B cell (primary cell): ENCODE measurements at regions not wholly inside any gene's neighbourhood (a gene's known extent, or its start where the extent isn't known, plus 50 kb on each side); places are given as distances from the start of the nearest gene placed in this dataset.

Source experiments
- ATAC-seq: fragments of 200-7000 bp; cut with Tn5 transposase; one replicate; pipeline ENCODE4 v1.10.0; 2021; ENCODE audit warnings: low read depth, mild to moderate bottlenecking, moderate number of reproducible peaks, moderate library complexity
- CTCF ChIA-PET: fragments of 350-600 bp; sonication (Branson Sonifier 250); formaldehyde crosslinking; loops from one replicate; lab custom pipeline; 2021; ENCODE audit warnings: antibody characterized with exemption, inconsistent platforms; lab: Charles Lee
- POLR2A ChIA-PET: fragments of 350-600 bp; sonication (Branson Sonifier 250); formaldehyde crosslinking; loops from one replicate; lab custom pipeline; 2021; ENCODE audit warnings: antibody characterized with exemption; lab: Charles Lee
- DNase-seq: peaks from one replicate; pipeline ENCODE4 v3.0.0; 2013
- H2AFZ ChIP-seq: 2 replicates; pipeline ENCODE4 v1.6.1; 2012; ENCODE audit warnings: mild to moderate bottlenecking, low read depth, low read length; ENCODE audit not compliant: insufficient read depth, poor library complexity, severe bottlenecking
- H3K27ac ChIP-seq, 2 donors: 1 replicate in 1 of 2; 2 replicates in 1 of 2; pipeline ENCODE4 v1.5.1; 2012 to 2013; ENCODE audit warnings: low read length in 2 of 2, mild to moderate bottlenecking in 2 of 2, moderate library complexity in 1 of 2
- H3K27me3 ChIP-seq, 4 experiments: fragments of 200-600 bp in 1 of 4; sonication (generic) in 1 of 4; replicated peaks in 1 of 4; 1 replicate in 2 of 4; 2 replicates in 2 of 4; pipeline versions ENCODE4 v1.6.1 to v1.7.0; 2013 to 2016; ENCODE audit warnings: low read length in 3 of 4, mild to moderate bottlenecking in 2 of 4, mixed read lengths in 1 of 4, moderate library complexity in 1 of 4; ENCODE audit not compliant: insufficient read depth in 4 of 4, control insufficient read depth in 3 of 4; ENCODE audit errors: control extremely low read depth in 1 of 4
- H3K36me3 ChIP-seq, 2 experiments: replicated peaks in 1 of 2; 1 replicate in 1 of 2; 2 replicates in 1 of 2; pipeline versions ENCODE4 v1.6.1 to v1.7.1; 2013; ENCODE audit warnings: low read length in 1 of 2; ENCODE audit not compliant: insufficient read depth in 2 of 2, control insufficient read depth in 1 of 2; ENCODE audit errors: control extremely low read depth in 1 of 2, extremely low read depth in 1 of 2
- H3K4me1 ChIP-seq, 2 donors: fragments of 200-600 bp in 1 of 2; sonication (generic) in 1 of 2; 1 replicate in 1 of 2; 2 replicates in 1 of 2; pipeline versions ENCODE4 v1.5.1 to v1.6.1; 2013 to 2017; ENCODE audit warnings: low read length in 2 of 2; ENCODE audit not compliant: control insufficient read depth in 2 of 2, insufficient read depth in 2 of 2
- H3K4me2 ChIP-seq: replicated peaks from 2 replicates; pipeline ENCODE3; 2012; ENCODE audit warnings: mild to moderate bottlenecking, low read depth, low read length; ENCODE audit not compliant: poor library complexity, severe bottlenecking
- H3K4me3 ChIP-seq, 5 experiments: fragments of 200-600 bp in 1 of 5; sonication (generic) in 1 of 5; 1 replicate in 3 of 5; 2 replicates in 2 of 5; pipeline versions ENCODE4 v1.5.1 to v1.7.0; 2011 to 2016; ENCODE audit warnings: low read length in 4 of 5, mild to moderate bottlenecking in 4 of 5, low read depth in 2 of 5, control low read depth in 1 of 5, moderate library complexity in 1 of 5; ENCODE audit not compliant: insufficient read depth in 1 of 5; ENCODE audit errors: control extremely low read depth in 1 of 5, extremely low read depth in 1 of 5
- H3K79me2 ChIP-seq: fragments of 200-600 bp; sonication (generic); one replicate; pipeline ENCODE4 v1.6.0; 2016; ENCODE audit warnings: low read length; ENCODE audit not compliant: control insufficient read depth, insufficient read depth
- H3K9ac ChIP-seq: fragments of 200-600 bp; sonication (generic); 2 replicates; pipeline ENCODE4 v1.6.1; 2017; ENCODE audit warnings: mild to moderate bottlenecking, low read length, moderate library complexity
- H3K9me3 ChIP-seq, 3 donors: one replicate each; pipeline versions ENCODE4 v1.6.1 to v1.7.1; 2013; ENCODE audit warnings: low read length in 2 of 3; ENCODE audit not compliant: control insufficient read depth in 2 of 3, insufficient read depth in 1 of 3; ENCODE audit errors: control extremely low read depth in 1 of 3
- H4K20me1 ChIP-seq: 2 replicates; pipeline ENCODE4 v1.6.0; 2012; ENCODE audit warnings: mild to moderate bottlenecking, low read length; ENCODE audit not compliant: insufficient read depth, control insufficient read depth, poor library complexity, severe bottlenecking
- H3K27ac Mint-ChIP-seq: one replicate; pipeline ENCODE4 v1.8.0; 2021; ENCODE audit warnings: mixed read lengths
- H3K27me3 Mint-ChIP-seq: one replicate; pipeline ENCODE4 v1.8.0; 2021; ENCODE audit warnings: mixed read lengths
- H3K4me1 Mint-ChIP-seq: one replicate; pipeline ENCODE4 v1.8.0; 2021; ENCODE audit warnings: mixed read lengths
- H3K4me3 Mint-ChIP-seq: one replicate; pipeline ENCODE4 v1.8.0; 2021; ENCODE audit warnings: mixed read lengths
- H3K9me3 Mint-ChIP-seq: one replicate; pipeline ENCODE4 v1.8.0; 2022; ENCODE audit warnings: mixed read lengths; ENCODE audit not compliant: insufficient read depth
- CTCF ChIP-seq: fragments of 200-600 bp; IDR thresholded peaks from one replicate; pipeline ENCODE4 v1.8.0; 2022; ENCODE audit warnings: antibody characterized with exemption, mild to moderate bottlenecking
- EZH2 ChIP-seq: IDR thresholded peaks from 2 replicates; pipeline ENCODE4 v1.6.1; 2012; ENCODE audit warnings: borderline replicate concordance, low read depth, mild to moderate bottlenecking, moderate library complexity, low read length; ENCODE audit not compliant: insufficient read depth, poor library complexity, severe bottlenecking
- WGBS: methylation state at CpG from one replicate; pipeline ENCODE4 v1.1.5; 2013; ENCODE audit warnings: missing lambda C conversion rate; ENCODE audit not compliant: insufficient coverage; 5-methylcytosine and 5-hydroxymethylcytosine counted together
- intact Hi-C: fragments of 100-400 bp; cut with micrococcal nuclease; formaldehyde crosslinking; loops from one replicate; pipeline ENCODE4 v1.10.0; 2022

- intact Hi-C loops: no loop called here
Observed at GRCh38 chr3:103937094-103937493, 1429.6 kb upstream of the ALCAM start.

GRCh38 chr3:103947062-103947461, 1419.6 kb upstream of the ALCAM start:
- Histone ChIP-seq H3K9ac (no peak overlapping the region), H3K36me3 (no peaks in the 10 kb centered on the region), H3K27ac (no peak overlapping the region), H3K4me3 (no peak overlapping the region), H3K9me3 (no peaks in the 10 kb centered on the region), H3K4me2 (no peak overlapping the region), H3K27me3 (no peaks in the 10 kb centered on the region), H3K79me2 (no peaks in the 10 kb centered on the region), H4K20me1 (no peaks in the 10 kb centered on the region), H2AFZ (no peak overlapping the region), H3K4me1 (no peaks in the 10 kb centered on the region)
- H3K9me3 Mint-ChIP-seq: no peaks in the 10 kb centered on the region
- no peak overlapping the region for H3K27ac Mint-ChIP-seq
- TF ChIP-seq CTCF (no peak), EZH2 (no peak)
- intact Hi-C loops: no loop called here
- DNase-seq: no peak
- H3K4me1 Mint-ChIP-seq: no peaks in the 10 kb centered on the region
- ChIA-PET POLR2A (no interaction called here), CTCF (no interaction called here)
- no peak overlapping the region for H3K4me3 Mint-ChIP-seq
- H3K27me3 Mint-ChIP-seq: no peaks in the 10 kb centered on the region
- WGBS: 100% methylated on average over 1 of the region's 2 CpGs
- no peak for ATAC-seq

More at GRCh38 chr3:103937094-103937493, 1429.6 kb upstream of the ALCAM start:
- DNase-seq (no peak), ATAC-seq (no peak)
- Histone ChIP-seq H3K9ac (no peak overlapping the region), H3K4me2 (no peak overlapping the region), H3K4me1 (no peaks in the 10 kb centered on the region), H3K9me3 (no peaks in the 10 kb centered on the region), H4K20me1 (no peaks in the 10 kb centered on the region), H3K79me2 (no peaks in the 10 kb centered on the region), H3K27me3 (no peaks in the 10 kb centered on the region), H3K36me3 (no peaks in the 10 kb centered on the region), H2AFZ (no peak overlapping the region), H3K4me3 (no peak overlapping the region), H3K27ac (no peak overlapping the region)
- Mint-ChIP-seq H3K4me3 (no peak overlapping the region), H3K9me3 (no peaks in the 10 kb centered on the region), H3K27ac (no peak overlapping the region), H3K27me3 (no peaks in the 10 kb centered on the region), H3K4me1 (no peaks in the 10 kb centered on the region)
- POLR2A ChIA-PET: no interaction called here
- CTCF ChIA-PET: no interaction called here
- no peak for TF ChIP-seq CTCF
- TF ChIP-seq EZH2: no peak
